MM.1S (cell line): ENCODE measurements at regions not wholly inside any gene's neighbourhood (a gene's known extent, or its start where the extent isn't known, plus 50 kb on each side); places are given as distances from the start of the nearest gene placed in this dataset.

ENCODE experiments used
- DNase-seq: peaks from one replicate; pipeline ENCODE4 v3.0.0-alpha.2; 2015
- H2AFZ ChIP-seq: fragments of 300-600 bp; sonication (generic); 2 replicates; pipeline ENCODE4 v1.6.0; 2016; ENCODE audit warnings: antibody characterized with exemption, low read length
- H3F3A ChIP-seq: fragments of 300-600 bp; sonication (generic); 2 replicates; pipeline ENCODE4 v1.6.1; 2016; ENCODE audit warnings: mild to moderate bottlenecking, antibody characterized with exemption, low read length, moderate library complexity, mixed read lengths; ENCODE audit not compliant: insufficient read depth
- H3K27ac ChIP-seq: fragments of 300-600 bp; sonication (generic); 2 replicates; pipeline ENCODE4 v1.5.1; 2016; ENCODE audit warnings: mild to moderate bottlenecking, low read length
- H3K27me3 ChIP-seq: fragments of 300-600 bp; sonication (generic); replicated peaks from 2 replicates; pipeline ENCODE4 v1.6.0; 2016; ENCODE audit warnings: low read length; ENCODE audit not compliant: insufficient read depth
- H3K36me3 ChIP-seq: fragments of 300-600 bp; sonication (generic); replicated peaks from 2 replicates; pipeline ENCODE4 v1.6.1; 2016; ENCODE audit warnings: mild to moderate bottlenecking, low read length, mixed read lengths; ENCODE audit not compliant: insufficient read depth
- H3K4me1 ChIP-seq: fragments of 300-600 bp; sonication (generic); 2 replicates; pipeline ENCODE4 v1.6.1; 2016; ENCODE audit warnings: low read length, mixed read lengths
- H3K4me2 ChIP-seq: fragments of 300-600 bp; sonication (generic); 2 replicates; pipeline ENCODE4 v1.6.0; 2016; ENCODE audit warnings: low read depth, low read length
- H3K4me3 ChIP-seq: fragments of 300-600 bp; sonication (generic); 2 replicates; pipeline ENCODE4 v1.5.1; 2016; ENCODE audit warnings: low read length, mixed read lengths
- H3K79me2 ChIP-seq: fragments of 300-600 bp; sonication (generic); 2 replicates; pipeline ENCODE4 v1.6.1; 2016; ENCODE audit warnings: mixed run types, low read length, mixed read lengths
- H3K9ac ChIP-seq: fragments of 300-600 bp; sonication (generic); 2 replicates; pipeline ENCODE4 v1.6.1; 2016; ENCODE audit warnings: low read length, mixed read lengths
- H3K9me2 ChIP-seq: fragments of 300-600 bp; sonication (generic); replicated peaks from 2 replicates; pipeline ENCODE4 v1.6.1; 2016; ENCODE audit warnings: mild to moderate bottlenecking, low read length, mixed read lengths; ENCODE audit not compliant: insufficient read depth
- H3K9me3 ChIP-seq: fragments of 300-600 bp; sonication (generic); replicated peaks from 2 replicates; pipeline ENCODE4 v1.6.1; 2016; ENCODE audit warnings: mild to moderate bottlenecking, low read length, mixed read lengths; ENCODE audit not compliant: insufficient read depth
- H4K20me1 ChIP-seq: fragments of 300-600 bp; sonication (generic); 2 replicates; pipeline ENCODE4 v1.6.1; 2016; ENCODE audit warnings: mild to moderate bottlenecking, low read length, moderate library complexity, mixed read lengths; ENCODE audit not compliant: insufficient read depth
- EZH2 ChIP-seq: fragments of 300-600 bp; sonication (generic); optimal IDR thresholded peaks from 2 replicates; pipeline ENCODE3; 2017; ENCODE audit warnings: low read depth, mild to moderate bottlenecking, antibody characterized with exemption, low read length, mixed read lengths
- EZH2phosphoT487 ChIP-seq: fragments of 300-600 bp; sonication (generic); IDR thresholded peaks from 2 replicates; pipeline ENCODE4 v1.6.1; 2018; ENCODE audit warnings: antibody characterized with exemption, low read length
- TF ChIP-seq, protein P1 (sequence below): fragments of 300-600 bp; sonication (generic); IDR thresholded peaks from 2 replicates; pipeline ENCODE4 v1.5.1; 2016; ENCODE audit warnings: antibody characterized with exemption, low read length, mixed read lengths

DNA sequence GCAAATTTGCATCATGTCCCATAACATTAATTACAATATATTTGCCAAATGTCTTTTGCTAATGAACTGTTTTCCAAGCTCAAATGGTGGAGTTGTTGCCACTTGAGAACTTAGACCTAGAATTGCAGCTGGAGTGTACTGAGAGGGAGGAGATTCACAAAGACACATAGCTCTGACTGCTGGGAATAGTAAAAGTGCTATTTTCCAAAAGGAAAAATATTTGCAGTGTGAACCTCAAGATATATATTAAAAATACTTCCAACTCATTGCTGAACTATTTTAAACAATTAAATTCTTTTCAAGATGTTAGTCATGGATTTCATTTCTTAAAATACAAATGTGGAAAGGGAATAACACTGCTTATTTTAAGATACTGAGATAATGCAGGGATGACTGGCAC, 666.8 kb upstream of the ARPP21 start:
- Histone ChIP-seq H3K4me3 (no peak overlapping the region), H4K20me1 (no peaks in the 10 kb centered on the region; the same call in 1 of the 2 replicates), H3K4me2 (no peak overlapping the region), H2AFZ (no peak overlapping the region), H3K9ac (no peak overlapping the region), H3F3A (no peaks in the 10 kb centered on the region), H3K4me1 (no peaks in the 10 kb centered on the region), H3K27me3 (no peaks in the 10 kb centered on the region), H3K9me3 (no peaks in the 10 kb centered on the region), H3K79me2 (no peaks in the 10 kb centered on the region), H3K9me2 (no peaks in the 10 kb centered on the region), H3K27ac (no peak overlapping the region), H3K36me3 (no peaks in the 10 kb centered on the region)
- TF ChIP-seq EZH2phosphoT487 (no peak), EZH2 (no peak)
- TF ChIP-seq, protein P1, sequence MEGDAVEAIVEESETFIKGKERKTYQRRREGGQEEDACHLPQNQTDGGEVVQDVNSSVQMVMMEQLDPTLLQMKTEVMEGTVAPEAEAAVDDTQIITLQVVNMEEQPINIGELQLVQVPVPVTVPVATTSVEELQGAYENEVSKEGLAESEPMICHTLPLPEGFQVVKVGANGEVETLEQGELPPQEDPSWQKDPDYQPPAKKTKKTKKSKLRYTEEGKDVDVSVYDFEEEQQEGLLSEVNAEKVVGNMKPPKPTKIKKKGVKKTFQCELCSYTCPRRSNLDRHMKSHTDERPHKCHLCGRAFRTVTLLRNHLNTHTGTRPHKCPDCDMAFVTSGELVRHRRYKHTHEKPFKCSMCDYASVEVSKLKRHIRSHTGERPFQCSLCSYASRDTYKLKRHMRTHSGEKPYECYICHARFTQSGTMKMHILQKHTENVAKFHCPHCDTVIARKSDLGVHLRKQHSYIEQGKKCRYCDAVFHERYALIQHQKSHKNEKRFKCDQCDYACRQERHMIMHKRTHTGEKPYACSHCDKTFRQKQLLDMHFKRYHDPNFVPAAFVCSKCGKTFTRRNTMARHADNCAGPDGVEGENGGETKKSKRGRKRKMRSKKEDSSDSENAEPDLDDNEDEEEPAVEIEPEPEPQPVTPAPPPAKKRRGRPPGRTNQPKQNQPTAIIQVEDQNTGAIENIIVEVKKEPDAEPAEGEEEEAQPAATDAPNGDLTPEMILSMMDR = no peak
- DNase-seq = no peak

DNA sequence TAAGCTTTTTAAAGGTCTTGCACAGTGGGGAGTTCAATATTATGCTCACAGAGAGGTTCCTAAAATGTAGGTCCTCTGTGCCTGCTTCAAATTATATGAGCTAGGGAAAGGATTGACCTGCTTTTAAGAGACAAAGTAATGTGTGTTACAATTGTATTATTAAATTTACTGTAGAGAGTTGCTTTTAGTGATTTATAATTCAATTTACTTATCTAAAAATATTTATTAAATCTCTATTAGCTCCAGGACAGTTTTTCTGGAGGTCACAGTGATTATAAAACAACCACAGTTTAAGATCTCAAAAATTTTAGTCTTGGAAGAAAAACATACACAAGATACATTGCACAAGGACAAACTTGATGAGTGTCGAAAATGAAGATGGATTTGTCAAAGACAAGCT, 665.7 kb upstream of the ARPP21 start:
- Histone ChIP-seq H3K9me2 (no peaks in the 10 kb centered on the region), H3K9ac (no peak overlapping the region), H3K79me2 (no peaks in the 10 kb centered on the region), H3K4me3 (no peak overlapping the region), H3F3A (no peaks in the 10 kb centered on the region), H3K4me1 (no peaks in the 10 kb centered on the region), H3K9me3 (no peaks in the 10 kb centered on the region), H2AFZ (no peak overlapping the region), H3K27me3 (no peaks in the 10 kb centered on the region), H4K20me1 (no peaks in the 10 kb centered on the region; the same call in 1 of the 2 replicates), H3K27ac (no peak overlapping the region), H3K4me2 (no peak overlapping the region), H3K36me3 (no peaks in the 10 kb centered on the region)
- no peak for DNase-seq
- TF ChIP-seq EZH2 (no peak), EZH2phosphoT487 (no peak)
- TF ChIP-seq, protein P1 = no peak

DNA sequence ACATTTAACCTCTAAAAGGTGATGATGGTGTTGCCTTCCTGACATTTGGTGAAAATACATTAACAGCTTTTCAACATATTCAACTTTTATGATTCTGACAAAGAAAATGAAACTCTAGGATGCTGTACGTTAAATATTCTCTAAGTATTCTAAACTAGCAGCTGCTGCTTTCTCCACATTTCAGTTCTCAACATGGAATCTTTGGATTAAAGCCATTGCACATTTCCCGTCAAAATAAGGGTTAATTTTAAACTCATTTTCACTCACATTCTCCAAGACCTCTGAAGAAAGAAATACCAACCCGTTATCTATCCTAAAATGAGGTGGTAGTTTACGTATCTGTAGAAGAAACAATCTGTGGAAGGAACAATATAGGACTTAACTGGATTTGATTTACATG, 655.7 kb upstream of the ARPP21 start:
- Histone ChIP-seq H3K9me3 (no peaks in the 10 kb centered on the region), H3K27me3 (no peaks in the 10 kb centered on the region), H2AFZ (no peak overlapping the region), H3K4me2 (no peak overlapping the region), H3K79me2 (no peaks in the 10 kb centered on the region), H3K27ac (no peak overlapping the region), H3K36me3 (no peaks in the 10 kb centered on the region), H3K4me1 (no peaks in the 10 kb centered on the region), H4K20me1 (no peaks in the 10 kb centered on the region), H3F3A (no peaks in the 10 kb centered on the region), H3K9me2 (no peaks in the 10 kb centered on the region), H3K9ac (no peak overlapping the region), H3K4me3 (no peak overlapping the region)
- TF ChIP-seq EZH2phosphoT487 (no peak), EZH2 (no peak)
- TF ChIP-seq, protein P1 = no peak
- no peak for DNase-seq
